ENCODE measurements at regions not wholly inside any gene's neighbourhood (a gene's known extent, or its start where the extent isn't known, plus 50 kb on each side); places are given as distances from the start of the nearest gene placed in this dataset.

GRCh38 chr13:57925751-57926150, 294.2 kb downstream of the PCDH17 start:
- H3K9me2 ChIP-seq (ENCODE audit: insufficient read depth), result no peaks in the 10 kb centered on the region
- H3K27me3 ChIP-seq (ENCODE audit: insufficient read depth), result no peaks in the 10 kb centered on the region
- Mint-ChIP-seq H3K36me3 (ENCODE audit: low read depth) (no peaks in the 10 kb centered on the region), H3K4me1 (no peaks in the 10 kb centered on the region; the same call in 2 of the 3 replicates), H3K27me3 (ENCODE audit: insufficient read depth, low read depth, poor library complexity) (no peaks in the 10 kb centered on the region), H3K4me3 (no peak overlapping the region), H3K9me3 (no peaks in the 10 kb centered on the region), H3K27ac (no peak overlapping the region)
- H3K4me3 ChIP-seq, result no peak overlapping the region
- no peaks in the 10 kb centered on the region for H3K79me2 ChIP-seq (replicated peaks; ENCODE audit: insufficient read depth)
- no peaks in the 10 kb centered on the region for H3F3A ChIP-seq (replicated peaks; ENCODE audit: low read depth)
- no peaks in the 10 kb centered on the region for H3K36me3 ChIP-seq (ENCODE audit: insufficient read depth)
- TF ChIP-seq STAT1 (IDR thresholded peaks at IDR 0.05; ENCODE audit: unreplicated experiment) (no peak), POLR2AphosphoS5 (IDR thresholded peaks at IDR 0.05; ENCODE audit: low read depth) (no peak), CTCF (conservative IDR thresholded peaks at IDR 0.05; ENCODE audit: low read depth in 2 of 2) (no peak), CREB1 (CRISPR knock-in tag; IDR thresholded peaks at IDR 0.05; ENCODE audit: low read depth) (no peak), ZNF114 (CRISPR knock-in tag; IDR thresholded peaks at IDR 0.05) (no peak), ETS1 (IDR thresholded peaks at IDR 0.05) (no peak)
- no peaks in the 10 kb centered on the region for H3K4me1 ChIP-seq (ENCODE audit: insufficient read depth)
- H3K4me2 ChIP-seq, result no peak overlapping the region
- DNase-seq (ENCODE audit: low spot score) (no peak), ATAC-seq (no peak)
- H4K20me1 ChIP-seq (replicated peaks; ENCODE audit: insufficient read depth), result no peaks in the 10 kb centered on the region
- H2AFZ ChIP-seq, result no peak overlapping the region
- H3K27ac ChIP-seq (ENCODE audit: low read depth), result no peak overlapping the region

- Mint-ChIP-seq H3K27ac (no peak overlapping the region), H3K4me1 (peaks cover 9% of the 10 kb centered on the region; the same call in 2 of the 3 replicates)
- H3K4me1 ChIP-seq (ENCODE audit: insufficient read depth), result peaks cover 3% of the 10 kb centered on the region; the same call in 1 of the 2 replicates
- TF ChIP-seq REST (IDR thresholded peaks at IDR 0.05; ENCODE audit: unreplicated experiment) (no peak), ZNF114 (CRISPR knock-in tag; IDR thresholded peaks at IDR 0.05) (no peak), NANOG (IDR thresholded peaks at IDR 0.05; ENCODE audit: borderline replicate concordance) (no peak), CREB1 (CRISPR knock-in tag; IDR thresholded peaks at IDR 0.05; ENCODE audit: low read depth) (no peak), EZH2phosphoT487 (IDR thresholded peaks at IDR 0.05; ENCODE audit: unreplicated experiment) (no peak), STAT1 (IDR thresholded peaks at IDR 0.05; ENCODE audit: unreplicated experiment) (no peak), EZH2 (IDR thresholded peaks at IDR 0.05; ENCODE audit: low read depth, unreplicated experiment) (no peak)
Observed at GRCh38 chr13:57932061-57932460, 300.5 kb downstream of the PCDH17 start.

More at GRCh38 chr13:57932061-57932460, 300.5 kb downstream of the PCDH17 start:
- Histone ChIP-seq H3K27ac (ENCODE audit: low read depth) (no peak overlapping the region), H3K79me2 (replicated peaks; ENCODE audit: insufficient read depth) (no peaks in the 10 kb centered on the region), H3K27me3 (ENCODE audit: insufficient read depth) (no peaks in the 10 kb centered on the region), H3K4me3 (no peak overlapping the region), H2AFZ (no peak overlapping the region), H3K36me3 (ENCODE audit: insufficient read depth) (no peaks in the 10 kb centered on the region), H4K20me1 (replicated peaks; ENCODE audit: insufficient read depth) (no peaks in the 10 kb centered on the region), H3F3A (replicated peaks; ENCODE audit: low read depth) (no peaks in the 10 kb centered on the region), H3K4me2 (no peak overlapping the region), H3K9me2 (ENCODE audit: insufficient read depth) (no peaks in the 10 kb centered on the region)
- Mint-ChIP-seq H3K9me3 (no peaks in the 10 kb centered on the region), H3K36me3 (ENCODE audit: low read depth) (no peaks in the 10 kb centered on the region), H3K27me3 (ENCODE audit: insufficient read depth, low read depth, poor library complexity) (no peaks in the 10 kb centered on the region), H3K4me3 (no peak overlapping the region)
- no peak for ATAC-seq
- no peak for DNase-seq (ENCODE audit: low spot score)

Data from GM23338 (cell line).